H1 (cell line): ENCODE measurements at regions not wholly inside any gene's neighbourhood (a gene's known extent, or its start where the extent isn't known, plus 50 kb on each side); places are given as distances from the start of the nearest gene placed in this dataset.

Experiments used
- CHD1 ChIP-seq: IDR thresholded peaks from 2 replicates; pipeline ENCODE4 v1.6.1; 2012; ENCODE audit warnings: low read depth, low read length, improper control_type of control experiment
- EP300 ChIP-seq, 2 experiments: IDR thresholded peaks; 1 replicate in 1 of 2; 2 replicates in 1 of 2; pipeline ENCODE4 v1.6.1; 2011 to 2012; ENCODE audit warnings: low read depth in 2 of 2, low read length in 2 of 2, mild to moderate bottlenecking in 2 of 2, borderline replicate concordance in 1 of 2, inconsistent platforms in 1 of 2, moderate library complexity in 1 of 2
- NRF1 ChIP-seq: IDR thresholded peaks from 2 replicates; pipeline ENCODE4 v1.6.1; 2011; ENCODE audit warnings: mild to moderate bottlenecking, low read depth, low read length, improper control_type of control experiment
- POLR2A ChIP-seq, 2 experiments: IDR thresholded peaks; 1 replicate in 1 of 2; 2 replicates in 1 of 2; pipeline ENCODE4 v1.6.1; 2011; ENCODE audit warnings: low read depth in 2 of 2, low read length in 2 of 2, mild to moderate bottlenecking in 2 of 2; ENCODE audit errors: control extremely low read depth in 1 of 2
- RXRA ChIP-seq: IDR thresholded peaks from 2 replicates; pipeline ENCODE4 v1.6.1; 2011; ENCODE audit warnings: low read depth, mild to moderate bottlenecking, low read length, moderate library complexity; ENCODE audit not compliant: insufficient read depth
- YY1 ChIP-seq: IDR thresholded peaks from 2 replicates; pipeline ENCODE4 v1.6.1; 2011; ENCODE audit warnings: low read depth, mild to moderate bottlenecking, low read length
- ZNF274 ChIP-seq: IDR thresholded peaks from 2 replicates; pipeline ENCODE4 v1.7.0; 2012; ENCODE audit warnings: low read length, borderline replicate concordance; ENCODE audit errors: extremely low read depth
- TF ChIP-seq, protein P1 (sequence below): IDR thresholded peaks from 2 replicates; pipeline ENCODE4 v1.6.1; 2012; ENCODE audit warnings: inconsistent platforms
- TF ChIP-seq, protein P2 (sequence below), 3 experiments: IDR thresholded peaks; 1 replicate in 2 of 3; 2 replicates in 1 of 3; pipeline versions ENCODE4 v1.5.1 to v1.6.1; 2011; ENCODE audit warnings: low read length in 3 of 3, mild to moderate bottlenecking in 3 of 3, inconsistent platforms in 2 of 3, low read depth in 1 of 3, moderate library complexity in 1 of 3; ENCODE audit not compliant: insufficient read depth in 1 of 3; ENCODE audit errors: control extremely low read depth in 1 of 3

DNA sequence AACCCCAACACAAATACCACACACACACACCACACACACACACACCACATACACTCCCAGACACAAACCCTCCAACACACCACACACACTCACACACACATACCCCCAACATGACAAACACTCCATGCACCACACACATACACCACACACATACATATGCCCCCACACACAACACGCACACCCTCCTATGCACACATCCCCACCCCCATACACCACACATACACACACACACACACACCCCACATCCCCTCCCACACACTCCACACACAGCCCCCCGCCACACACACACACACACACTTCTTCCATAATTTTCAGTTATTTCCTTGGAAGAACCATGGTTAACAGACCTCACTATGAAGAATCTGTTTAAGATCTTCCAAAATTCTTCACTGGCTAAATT is 173.5 kb upstream of the KCNIP4 start:
- no peak for TF ChIP-seq EP300 (IDR thresholded peaks at IDR 0.05; ENCODE audit: borderline replicate concordance in 1 of 2, low read depth in 2 of 2, low read length in 2 of 2)
- TF ChIP-seq, protein P1, sequence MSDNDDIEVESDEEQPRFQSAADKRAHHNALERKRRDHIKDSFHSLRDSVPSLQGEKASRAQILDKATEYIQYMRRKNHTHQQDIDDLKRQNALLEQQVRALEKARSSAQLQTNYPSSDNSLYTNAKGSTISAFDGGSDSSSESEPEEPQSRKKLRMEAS: no peak
- TF ChIP-seq POLR2A (IDR thresholded peaks at IDR 0.05; ENCODE audit: control extremely low read depth in 1 of 2, low read depth in 2 of 2, low read length in 2 of 2): no peak
- TF ChIP-seq RXRA: no peak
- TF ChIP-seq, protein P2, sequence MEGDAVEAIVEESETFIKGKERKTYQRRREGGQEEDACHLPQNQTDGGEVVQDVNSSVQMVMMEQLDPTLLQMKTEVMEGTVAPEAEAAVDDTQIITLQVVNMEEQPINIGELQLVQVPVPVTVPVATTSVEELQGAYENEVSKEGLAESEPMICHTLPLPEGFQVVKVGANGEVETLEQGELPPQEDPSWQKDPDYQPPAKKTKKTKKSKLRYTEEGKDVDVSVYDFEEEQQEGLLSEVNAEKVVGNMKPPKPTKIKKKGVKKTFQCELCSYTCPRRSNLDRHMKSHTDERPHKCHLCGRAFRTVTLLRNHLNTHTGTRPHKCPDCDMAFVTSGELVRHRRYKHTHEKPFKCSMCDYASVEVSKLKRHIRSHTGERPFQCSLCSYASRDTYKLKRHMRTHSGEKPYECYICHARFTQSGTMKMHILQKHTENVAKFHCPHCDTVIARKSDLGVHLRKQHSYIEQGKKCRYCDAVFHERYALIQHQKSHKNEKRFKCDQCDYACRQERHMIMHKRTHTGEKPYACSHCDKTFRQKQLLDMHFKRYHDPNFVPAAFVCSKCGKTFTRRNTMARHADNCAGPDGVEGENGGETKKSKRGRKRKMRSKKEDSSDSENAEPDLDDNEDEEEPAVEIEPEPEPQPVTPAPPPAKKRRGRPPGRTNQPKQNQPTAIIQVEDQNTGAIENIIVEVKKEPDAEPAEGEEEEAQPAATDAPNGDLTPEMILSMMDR (IDR thresholded peaks at IDR 0.05; ENCODE audit: control extremely low read depth in 1 of 3, insufficient read depth in 1 of 3, low read depth in 1 of 3, low read length in 3 of 3): no peak
- TF ChIP-seq YY1: no peak
- TF ChIP-seq NRF1: no peak
- no peak for TF ChIP-seq CHD1
- no peak for TF ChIP-seq ZNF274
